C4-2B (cell line): ENCODE measurements at regions not wholly inside any gene's neighbourhood (a gene's known extent, or its start where the extent isn't known, plus 50 kb on each side); places are given as distances from the start of the nearest gene placed in this dataset.

Experiments
- ZFX ChIP-seq: fragments of 450-650 bp; IDR thresholded peaks from 2 replicates; pipeline ENCODE4 v1.6.1; 2017
- TF ChIP-seq, protein P1 (sequence below): fragments of 450-650 bp; conservative IDR thresholded peaks from 2 replicates; pipeline ENCODE4 v1.5.1; 2017; ENCODE audit warnings: mild to moderate bottlenecking

- TF ChIP-seq, protein P1, sequence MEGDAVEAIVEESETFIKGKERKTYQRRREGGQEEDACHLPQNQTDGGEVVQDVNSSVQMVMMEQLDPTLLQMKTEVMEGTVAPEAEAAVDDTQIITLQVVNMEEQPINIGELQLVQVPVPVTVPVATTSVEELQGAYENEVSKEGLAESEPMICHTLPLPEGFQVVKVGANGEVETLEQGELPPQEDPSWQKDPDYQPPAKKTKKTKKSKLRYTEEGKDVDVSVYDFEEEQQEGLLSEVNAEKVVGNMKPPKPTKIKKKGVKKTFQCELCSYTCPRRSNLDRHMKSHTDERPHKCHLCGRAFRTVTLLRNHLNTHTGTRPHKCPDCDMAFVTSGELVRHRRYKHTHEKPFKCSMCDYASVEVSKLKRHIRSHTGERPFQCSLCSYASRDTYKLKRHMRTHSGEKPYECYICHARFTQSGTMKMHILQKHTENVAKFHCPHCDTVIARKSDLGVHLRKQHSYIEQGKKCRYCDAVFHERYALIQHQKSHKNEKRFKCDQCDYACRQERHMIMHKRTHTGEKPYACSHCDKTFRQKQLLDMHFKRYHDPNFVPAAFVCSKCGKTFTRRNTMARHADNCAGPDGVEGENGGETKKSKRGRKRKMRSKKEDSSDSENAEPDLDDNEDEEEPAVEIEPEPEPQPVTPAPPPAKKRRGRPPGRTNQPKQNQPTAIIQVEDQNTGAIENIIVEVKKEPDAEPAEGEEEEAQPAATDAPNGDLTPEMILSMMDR, result no peak
- TF ChIP-seq ZFX, result no peak
These were observed 233.2 kb upstream of the TCF4 start for GRCh38 chr18:55821219-55821618.
